Activated CD4-positive, alpha-beta T cell treated with anti-CD3 and anti-CD28 coated beads, Interleukin-2, amount 50 U/mL, for 48 hours (primary cell): ENCODE measurements at regions not wholly inside any gene's neighbourhood (a gene's known extent, or its start where the extent isn't known, plus 50 kb on each side); places are given as distances from the start of the nearest gene placed in this dataset.
"Not testable (repeated sequence)": the region's sequence is repeated elsewhere in the genome, so short reads cannot be mapped to it uniquely, and the experiment has no call there.

ENCODE experiments used
- DNase-seq, 2 experiments: peaks; one replicate each; pipeline ENCODE4 v3.0.0-alpha.2; 2020

DNA sequence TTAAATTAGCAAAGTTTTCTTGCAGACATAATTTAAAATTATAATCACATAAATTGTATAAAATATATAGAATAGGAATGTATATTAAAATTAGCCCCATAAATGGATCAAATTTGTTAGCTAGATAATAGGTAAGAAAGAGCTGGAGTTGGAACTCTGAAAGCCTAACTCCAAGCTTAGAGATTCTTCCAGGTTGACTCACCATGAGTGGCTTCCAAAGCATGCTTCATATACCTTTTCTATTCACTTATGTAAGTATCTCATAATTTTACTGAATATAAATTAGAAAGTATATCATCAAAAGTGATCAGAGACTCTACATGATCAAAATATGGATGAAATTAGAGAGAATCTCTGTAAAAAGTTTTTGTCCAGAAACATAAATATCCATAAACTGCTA, 320.7 kb upstream of the MAGI2 start:
- DNase-seq = no peak

DNA sequence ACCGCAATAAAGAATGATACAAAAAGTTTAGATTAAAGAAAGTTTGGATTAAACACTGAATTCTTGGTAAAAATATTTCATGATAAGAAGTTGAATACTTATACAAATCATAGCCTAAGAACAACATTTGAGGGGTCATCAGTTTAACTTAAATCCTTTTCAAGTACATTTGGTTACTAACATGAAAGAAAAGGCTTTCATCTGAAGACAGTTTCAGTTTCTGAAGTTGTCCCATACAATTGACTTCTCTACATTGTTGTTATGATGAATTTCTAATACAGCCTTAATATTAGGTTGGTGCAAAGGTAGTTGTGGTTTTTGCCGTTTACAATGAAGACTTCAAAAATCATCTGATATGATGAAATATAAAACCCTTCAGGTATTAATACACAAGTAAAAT, 317.5 kb upstream of the MAGI2 start:
- DNase-seq = no peak

- no peak for DNase-seq
These were observed 316.6 kb upstream of the MAGI2 start for GRCh38 chr7:79770063-79770462.

- not testable (repeated sequence) for DNase-seq
These were observed 314.6 kb upstream of the MAGI2 start for GRCh38 chr7:79767876-79768560.

- not testable (repeated sequence) for DNase-seq
These were observed 313.7 kb upstream of the MAGI2 start for GRCh38 chr7:79767192-79767591.

GRCh38 chr7:79761876-79762429, 308.5 kb upstream of the MAGI2 start:
- DNase-seq = no peak

DNA sequence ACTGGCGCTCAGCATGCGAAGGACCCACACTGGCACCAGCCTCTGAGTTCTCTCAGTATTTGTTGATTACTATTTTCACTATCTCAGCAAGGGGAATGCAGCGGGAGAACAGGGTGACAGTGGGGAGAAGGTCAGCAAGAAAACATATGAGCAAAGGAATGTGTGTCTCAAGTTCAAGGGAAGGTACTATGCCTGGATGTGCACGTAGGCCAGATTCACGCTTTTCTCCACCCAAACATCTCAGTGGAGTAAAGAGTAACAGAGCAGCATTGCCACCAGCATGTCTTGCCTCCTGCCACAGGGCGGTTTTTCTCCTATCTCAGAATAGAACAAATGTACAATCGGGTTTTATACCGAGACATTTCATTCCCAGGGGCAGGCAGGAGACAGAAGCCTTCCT, 297.5 kb upstream of the MAGI2 start:
- DNase-seq = not testable (repeated sequence)

GRCh38 chr7:79749856-79750255, 296.4 kb upstream of the MAGI2 start:
- no peak for DNase-seq

- no peak for DNase-seq
These were observed 288.2 kb upstream of the MAGI2 start for GRCh38 chr7:79741684-79742083.

GRCh38 chr7:79740076-79740475, 286.6 kb upstream of the MAGI2 start:
- DNase-seq = no peak

DNA sequence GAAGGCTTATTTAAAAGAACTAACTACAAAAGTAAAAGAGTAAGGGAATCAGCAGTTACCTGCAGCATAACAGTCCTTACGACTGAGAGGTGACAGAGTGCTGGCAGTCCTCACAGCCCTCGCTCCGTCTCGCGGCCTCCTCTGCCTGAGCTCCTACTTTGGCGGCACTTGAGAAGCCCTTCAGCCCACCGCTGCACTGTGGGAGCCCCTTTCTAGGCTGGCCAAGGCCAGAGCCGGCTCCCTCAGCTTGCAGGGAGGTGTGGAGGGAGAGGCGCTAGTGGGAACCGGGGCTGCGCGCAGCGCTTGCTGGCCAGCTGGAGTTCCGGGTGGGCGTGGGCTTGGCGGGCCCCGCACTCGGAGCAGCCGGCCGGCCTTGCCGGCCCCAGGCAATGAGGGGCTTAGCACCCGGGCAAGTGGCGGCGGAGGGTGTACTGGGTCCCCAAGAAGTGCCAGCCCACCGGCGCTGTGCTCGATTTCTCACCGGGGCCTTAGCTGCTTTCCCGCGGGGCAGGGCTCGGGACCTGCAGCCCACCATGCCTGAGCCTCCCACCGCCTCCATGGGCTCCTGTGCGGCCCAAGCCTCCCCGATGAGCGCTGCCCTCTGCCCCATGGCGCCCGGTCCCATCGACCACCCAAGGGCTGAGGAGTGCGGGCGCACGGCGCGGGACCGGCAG, 285.7 kb upstream of the MAGI2 start:
- DNase-seq = not testable (repeated sequence)

GRCh38 chr7:79736418-79736817, 283.0 kb upstream of the MAGI2 start:
- no peak for DNase-seq

DNA sequence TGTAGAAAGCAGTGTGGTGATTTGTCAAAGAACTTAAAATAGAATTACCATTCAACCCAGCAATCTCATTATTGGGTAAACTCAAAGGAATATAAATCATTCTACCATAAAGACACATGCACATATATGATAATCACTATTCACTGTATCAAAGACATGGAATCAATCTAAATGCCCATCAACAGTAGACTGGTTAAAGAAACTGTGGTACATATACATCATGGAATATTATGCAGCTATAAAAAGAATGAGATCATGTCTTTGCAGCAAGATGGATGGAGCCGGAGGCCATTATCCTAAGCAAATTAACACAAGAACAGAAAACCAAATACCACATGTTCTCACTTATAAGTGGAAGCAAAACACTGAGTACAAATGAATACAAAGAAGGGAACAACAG, 281.5 kb upstream of the MAGI2 start:
- DNase-seq = no peak

GRCh38 chr7:79734181-79734580, 280.7 kb upstream of the MAGI2 start:
- DNase-seq = no peak

- DNase-seq = no peak
These were observed 279.1 kb upstream of the MAGI2 start for GRCh38 chr7:79732535-79732934.

GRCh38 chr7:79730971-79731370, 277.5 kb upstream of the MAGI2 start:
- no peak for DNase-seq

- no peak for DNase-seq
These were observed 270.6 kb upstream of the MAGI2 start for GRCh38 chr7:79723833-79724618.

- DNase-seq = no peak
These were observed 268.8 kb upstream of the MAGI2 start for GRCh38 chr7:79722217-79722616.

- no peak for DNase-seq
These were observed 265.7 kb upstream of the MAGI2 start for GRCh38 chr7:79719216-79719615.

DNA sequence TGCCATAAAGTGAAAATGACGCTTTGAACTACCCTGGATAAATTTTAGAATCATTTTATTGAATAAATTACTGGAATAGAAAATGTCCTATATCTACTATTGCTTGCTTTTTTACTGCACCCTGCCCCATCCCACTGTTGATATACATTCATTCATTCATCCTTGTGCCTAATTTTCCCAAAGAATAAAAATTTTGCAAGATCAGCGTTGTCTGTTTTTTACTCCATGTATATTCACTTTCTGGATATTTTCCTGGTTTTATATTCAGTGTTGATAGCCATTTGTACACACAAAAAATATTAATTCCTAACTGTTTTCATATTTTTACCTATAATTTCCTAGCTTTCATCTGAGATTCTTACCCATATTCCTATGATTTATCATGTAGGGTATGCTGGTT, 262.9 kb upstream of the MAGI2 start:
- no peak for DNase-seq

DNA sequence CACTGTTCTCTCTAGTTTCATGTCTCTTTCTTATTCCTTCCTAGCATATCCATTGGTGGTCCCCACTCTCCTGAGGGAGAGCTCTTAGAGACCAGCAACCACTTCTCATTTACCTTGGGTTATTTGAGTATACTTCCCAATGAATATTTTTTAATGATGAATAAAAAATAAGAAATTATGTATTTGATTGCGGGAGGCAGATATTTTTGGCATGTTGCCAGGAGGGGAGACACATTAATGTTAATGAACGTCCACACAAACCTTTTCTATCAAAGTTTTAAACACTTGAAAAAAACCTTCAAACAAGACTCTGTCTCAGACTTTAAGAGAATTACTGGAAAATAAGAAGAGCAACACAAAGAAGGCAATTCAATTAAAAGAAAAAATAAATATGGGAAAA, 260.6 kb upstream of the MAGI2 start:
- DNase-seq = no peak

GRCh38 chr7:79713276-79713675, 259.8 kb upstream of the MAGI2 start:
- no peak for DNase-seq

- no peak for DNase-seq
These were observed 258.2 kb upstream of the MAGI2 start for GRCh38 chr7:79711660-79712059.
